HG02623 (cell line): ENCODE measurements at regions not wholly inside any gene's neighbourhood (a gene's known extent, or its start where the extent isn't known, plus 50 kb on each side); places are given as distances from the start of the nearest gene placed in this dataset.

Experiments used
- ATAC-seq: cut with Tn5 transposase; IDR thresholded peaks from one replicate; pipeline ENCODE4 v1.9.1; 2021; ENCODE audit warnings: moderate library complexity; ENCODE audit not compliant: unreplicated experiment

- no peak for ATAC-seq
These were observed 78.2 kb downstream of the IRF2BPL start for GRCh38 chr14:76950055-76951020.

- ATAC-seq: no peak
These were observed 79.5 kb downstream of the IRF2BPL start for GRCh38 chr14:76948976-76949375.

- no peak for ATAC-seq
These were observed 80.1 kb downstream of the IRF2BPL start for GRCh38 chr14:76948213-76948947.

GRCh38 chr14:76947838-76948184, 80.7 kb downstream of the IRF2BPL start:
- no peak for ATAC-seq

GRCh38 chr14:76947078-76947837, 81.2 kb downstream of the IRF2BPL start:
- peak; percentile 78 for ATAC-seq

GRCh38 chr14:76946753-76947077, 81.8 kb downstream of the IRF2BPL start:
- ATAC-seq: no peak

- ATAC-seq: no peak
These were observed 85.4 kb downstream of the IRF2BPL start for GRCh38 chr14:76943072-76943471.

- no peak for ATAC-seq
These were observed 86.3 kb downstream of the IRF2BPL start for GRCh38 chr14:76941946-76942805.

- no peak for ATAC-seq
These were observed 87.0 kb downstream of the IRF2BPL start for GRCh38 chr14:76941544-76941943.

GRCh38 chr14:76940021-76940760, 88.3 kb downstream of the IRF2BPL start:
- no peak for ATAC-seq

- no peak for ATAC-seq
These were observed 89.3 kb downstream of the IRF2BPL start for GRCh38 chr14:76939015-76939742.

- no peak for ATAC-seq
These were observed 90.4 kb downstream of the IRF2BPL start for GRCh38 chr14:76938092-76938500.

- ATAC-seq: no peak
These were observed 91.1 kb downstream of the IRF2BPL start for GRCh38 chr14:76937181-76938091.

- no peak for ATAC-seq
These were observed 92.0 kb downstream of the IRF2BPL start for GRCh38 chr14:76936483-76936882.

GRCh38 chr14:76933515-76933914, 95.0 kb downstream of the IRF2BPL start:
- ATAC-seq: no peak

- no peak for ATAC-seq
These were observed 96.7 kb downstream of the IRF2BPL start for GRCh38 chr14:76931631-76932402.

- no peak for ATAC-seq
These were observed 98.0 kb downstream of the IRF2BPL start for GRCh38 chr14:76930549-76930948.
